ENCODE measurements at regions not wholly inside any gene's neighbourhood (a gene's known extent, or its start where the extent isn't known, plus 50 kb on each side); places are given as distances from the start of the nearest gene placed in this dataset.

GRCh38 chr11:31995032-31995431, 95.8 kb upstream of the RCN1 start:
- Mint-ChIP-seq H3K27ac (peak overlapping the region; percentile 93 to 96), H3K4me3 (peak overlapping the region; percentile 78 to 81)

DNA sequence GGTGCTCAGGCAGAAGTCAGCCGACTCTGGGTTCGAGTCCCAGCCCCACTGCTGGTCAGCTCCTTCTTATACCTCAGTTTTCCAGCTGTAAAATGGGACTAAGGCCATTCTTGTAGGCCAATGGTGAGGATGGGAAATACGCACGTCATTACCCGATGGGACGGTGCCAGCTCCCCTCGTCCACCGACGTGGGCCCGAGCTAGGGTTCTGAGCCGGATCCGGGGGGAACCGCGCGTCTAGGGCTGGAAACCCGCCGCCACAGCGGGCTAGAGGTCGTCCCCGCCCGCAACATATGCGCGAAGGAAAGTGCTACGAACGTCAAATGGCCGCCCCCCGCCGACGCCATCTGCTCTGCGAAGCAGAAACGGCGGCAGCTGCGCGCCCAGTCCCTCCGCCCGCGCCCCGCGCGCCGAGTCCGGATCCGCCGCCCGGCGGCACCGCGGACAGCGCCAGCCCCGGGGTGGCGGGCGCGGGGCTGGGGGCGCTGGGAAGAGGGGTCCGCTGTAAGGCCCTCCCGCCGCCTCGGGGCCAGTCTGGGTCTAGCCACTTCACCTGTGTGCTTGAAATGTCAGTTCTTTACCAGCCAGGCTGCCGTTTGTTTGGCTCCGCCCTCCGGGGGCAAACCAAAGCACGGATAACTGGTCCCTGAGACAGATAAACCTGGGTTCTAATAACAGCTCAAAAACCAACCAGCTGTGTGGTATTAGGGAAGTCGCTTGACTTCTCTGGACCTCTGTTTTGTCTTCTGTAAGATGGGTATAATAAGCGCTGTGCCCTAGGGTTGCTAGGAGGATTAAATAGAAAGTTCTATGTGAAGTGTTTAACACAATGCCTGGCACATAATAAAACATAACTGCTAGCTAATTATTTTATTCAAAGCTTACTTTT, 103.5 kb upstream of the RCN1 start:
- Mint-ChIP-seq H3K4me1 (ENCODE audit: low read depth in 2 of 2) (no peaks in the 10 kb centered on the region), H3K9me3 (no peaks in the 10 kb centered on the region), H3K27me3 (peaks cover 47 to 58% of the 10 kb centered on the region in 2 donors), H3K27ac (no peak overlapping the region), H3K36me3 (ENCODE audit: insufficient read depth) (no peaks in the 10 kb centered on the region), H3K4me3 (no peak overlapping the region)
- no peak for DNase-seq
- no peak for ATAC-seq (replicated peaks)

More at GRCh38 chr11:31995032-31995431, 95.8 kb upstream of the RCN1 start:
- Mint-ChIP-seq H3K9me3 (no peaks in the 10 kb centered on the region), H3K36me3 (ENCODE audit: insufficient read depth) (no peaks in the 10 kb centered on the region), H3K4me1 (ENCODE audit: low read depth in 2 of 2) (peaks cover 17 to 20% of the 10 kb centered on the region in 2 donors), H3K27me3 (peaks cover 10 to 17% of the 10 kb centered on the region in 2 donors)
- DNase-seq (peak in 1 of 3 experiments; percentile 3), ATAC-seq (replicated peaks) (peak; percentile 82)

GRCh38 chr11:31986201-31986889, 104.5 kb upstream of the RCN1 start:
- H3K36me3 Mint-ChIP-seq (ENCODE audit: insufficient read depth): no peaks in the 10 kb centered on the region
- peaks cover 47 to 58% of the 10 kb centered on the region in 2 donors for H3K27me3 Mint-ChIP-seq
- DNase-seq: no peak
- H3K27ac Mint-ChIP-seq: no peak overlapping the region
- no peak for ATAC-seq (replicated peaks)
- H3K4me3 Mint-ChIP-seq: no peak overlapping the region
- no peaks in the 10 kb centered on the region for H3K4me1 Mint-ChIP-seq (ENCODE audit: low read depth in 2 of 2)
- no peaks in the 10 kb centered on the region for H3K9me3 Mint-ChIP-seq

DNA sequence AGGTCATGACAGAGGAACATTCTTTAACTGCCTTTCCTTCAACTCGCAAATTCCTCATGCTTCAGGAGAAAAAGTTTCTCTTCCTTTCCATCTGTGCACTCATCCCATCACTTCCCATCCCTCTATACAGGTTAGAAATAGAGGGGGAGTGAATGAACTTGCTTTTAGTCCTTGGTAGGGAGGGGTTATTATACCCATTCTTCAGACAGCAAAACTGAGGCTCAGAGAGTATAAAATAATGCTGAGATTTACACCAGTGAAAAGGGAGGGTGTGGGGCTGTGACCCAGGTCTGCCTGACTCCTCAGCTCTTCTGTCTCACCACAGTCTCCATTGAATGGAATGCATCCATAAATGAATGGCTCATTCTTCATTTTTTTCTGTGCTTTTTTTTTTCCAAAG, 109.4 kb upstream of the RCN1 start:
- Mint-ChIP-seq H3K36me3 (ENCODE audit: insufficient read depth) (no peaks in the 10 kb centered on the region), H3K27ac (no peak overlapping the region), H3K27me3 (peaks cover 44 to 53% of the 10 kb centered on the region in 2 donors), H3K4me1 (ENCODE audit: low read depth in 2 of 2) (no peaks in the 10 kb centered on the region), H3K9me3 (peaks cover 0 to 3% of the 10 kb centered on the region in 2 donors), H3K4me3 (no peak overlapping the region)
- DNase-seq (no peak), ATAC-seq (replicated peaks) (no peak)

- H3K4me1 Mint-ChIP-seq (ENCODE audit: low read depth in 2 of 2): no peaks in the 10 kb centered on the region
- no peak for DNase-seq
- no peak overlapping the region for H3K27ac Mint-ChIP-seq
- peaks cover 0 to 3% of the 10 kb centered on the region in 2 donors for H3K9me3 Mint-ChIP-seq
- ATAC-seq (replicated peaks): no peak
- H3K27me3 Mint-ChIP-seq: peaks cover 43 to 59% of the 10 kb centered on the region in 2 donors
- H3K4me3 Mint-ChIP-seq: no peak overlapping the region
- no peaks in the 10 kb centered on the region for H3K36me3 Mint-ChIP-seq (ENCODE audit: insufficient read depth)
These were observed 113.5 kb upstream of the RCN1 start for GRCh38 chr11:31977343-31977742.

DNA sequence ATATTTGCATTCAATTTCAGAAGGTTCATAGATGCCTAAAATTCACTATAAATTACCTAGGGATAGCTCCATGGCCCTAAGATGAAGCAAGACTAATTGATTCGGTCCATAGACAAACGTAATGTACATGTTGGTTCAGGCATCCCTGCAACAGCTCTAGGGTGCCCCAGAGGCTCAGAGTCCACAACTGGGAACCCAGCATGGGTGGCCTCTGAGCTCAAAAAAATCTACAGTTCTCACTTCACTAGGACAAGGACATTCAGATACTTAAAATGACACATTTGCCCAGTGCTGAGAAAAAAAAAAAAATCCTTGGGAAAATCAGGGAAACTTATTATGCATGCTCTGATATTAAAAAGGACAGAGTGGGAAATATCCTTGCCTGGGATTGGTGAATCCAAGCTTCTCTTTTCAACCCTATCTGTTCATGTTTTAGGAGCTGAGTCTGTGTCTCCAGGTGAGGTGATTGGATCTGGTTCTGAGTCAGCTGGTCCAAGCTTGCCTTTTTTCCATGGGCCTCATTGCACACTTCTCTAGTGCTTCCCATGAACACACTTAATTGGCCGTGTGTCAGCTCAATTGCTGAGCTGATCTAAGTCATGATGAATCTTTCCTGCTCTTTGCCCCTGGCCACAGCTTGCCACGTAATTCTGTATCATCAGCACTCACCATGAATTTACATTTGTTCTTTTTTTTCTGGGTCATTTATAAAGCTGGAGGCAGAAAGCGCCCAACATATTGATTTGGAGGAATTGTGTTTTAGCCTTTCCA, 116.3 kb upstream of the RCN1 start:
- no peaks in the 10 kb centered on the region for H3K9me3 Mint-ChIP-seq
- DNase-seq (no peak), ATAC-seq (replicated peaks) (no peak)
- H3K27me3 Mint-ChIP-seq: peaks cover 40 to 74% of the 10 kb centered on the region in 2 donors
- no peak overlapping the region for H3K27ac Mint-ChIP-seq
- no peaks in the 10 kb centered on the region for H3K4me1 Mint-ChIP-seq (ENCODE audit: low read depth in 2 of 2)
- no peak overlapping the region for H3K4me3 Mint-ChIP-seq
- no peaks in the 10 kb centered on the region for H3K36me3 Mint-ChIP-seq (ENCODE audit: insufficient read depth)

- Mint-ChIP-seq H3K4me1 (ENCODE audit: low read depth in 2 of 2) (no peaks in the 10 kb centered on the region), H3K27me3 (peaks cover 47 to 76% of the 10 kb centered on the region in 2 donors), H3K36me3 (ENCODE audit: insufficient read depth) (no peaks in the 10 kb centered on the region), H3K9me3 (no peaks in the 10 kb centered on the region), H3K4me3 (no peak overlapping the region), H3K27ac (no peak overlapping the region)
- ATAC-seq (replicated peaks) (no peak), DNase-seq (no peak)
These were observed 117.7 kb upstream of the RCN1 start for GRCh38 chr11:31973172-31973571.

DNA sequence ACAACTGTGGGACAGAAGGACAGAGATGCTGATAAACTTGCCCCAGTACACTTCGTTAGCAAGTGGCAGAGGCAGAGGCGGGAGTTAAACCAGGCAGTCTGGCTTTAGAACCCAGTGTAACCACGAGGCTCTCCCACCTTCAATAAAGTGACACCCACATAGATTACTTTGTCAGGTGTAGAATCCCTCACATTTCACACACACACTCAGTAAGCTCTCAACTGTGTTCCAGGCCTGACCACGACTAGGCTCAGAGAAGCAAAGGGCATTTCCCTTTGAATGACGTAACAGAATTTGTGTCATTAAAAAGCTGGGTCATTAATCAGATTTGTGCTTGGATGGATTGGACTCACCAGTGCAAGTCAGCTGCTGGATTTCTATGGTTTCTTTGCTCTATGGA, 118.3 kb upstream of the RCN1 start:
- no peak for ATAC-seq (replicated peaks)
- no peaks in the 10 kb centered on the region for H3K4me1 Mint-ChIP-seq (ENCODE audit: low read depth in 2 of 2)
- no peak overlapping the region for H3K27ac Mint-ChIP-seq
- H3K4me3 Mint-ChIP-seq: no peak overlapping the region
- no peaks in the 10 kb centered on the region for H3K9me3 Mint-ChIP-seq
- peaks cover 47 to 76% of the 10 kb centered on the region in 2 donors for H3K27me3 Mint-ChIP-seq
- H3K36me3 Mint-ChIP-seq (ENCODE audit: insufficient read depth): no peaks in the 10 kb centered on the region
- no peak for DNase-seq

- Mint-ChIP-seq H3K36me3 (ENCODE audit: insufficient read depth) (no peaks in the 10 kb centered on the region), H3K4me1 (ENCODE audit: low read depth in 2 of 2) (no peaks in the 10 kb centered on the region), H3K27me3 (peaks cover 36 to 64% of the 10 kb centered on the region in 2 donors), H3K4me3 (no peak overlapping the region), H3K27ac (no peak overlapping the region), H3K9me3 (no peaks in the 10 kb centered on the region)
- ATAC-seq (replicated peaks) (no peak), DNase-seq (no peak)
These were observed 121.5 kb upstream of the RCN1 start for GRCh38 chr11:31969359-31969702.

- Mint-ChIP-seq H3K27me3 (peaks cover 33 to 58% of the 10 kb centered on the region in 2 donors), H3K9me3 (no peaks in the 10 kb centered on the region), H3K36me3 (ENCODE audit: insufficient read depth) (no peaks in the 10 kb centered on the region), H3K4me1 (ENCODE audit: low read depth in 2 of 2) (no peaks in the 10 kb centered on the region), H3K4me3 (no peak overlapping the region), H3K27ac (no peak overlapping the region)
- DNase-seq (no peak), ATAC-seq (replicated peaks) (no peak)
These were observed 122.2 kb upstream of the RCN1 start for GRCh38 chr11:31968461-31969358.

GRCh38 chr11:31967404-31968130, 123.3 kb upstream of the RCN1 start:
- DNase-seq (no peak), ATAC-seq (replicated peaks) (no peak)
- Mint-ChIP-seq H3K9me3 (no peaks in the 10 kb centered on the region), H3K27ac (no peak overlapping the region), H3K27me3 (peaks cover 30 to 48% of the 10 kb centered on the region in 2 donors), H3K36me3 (ENCODE audit: insufficient read depth) (no peaks in the 10 kb centered on the region), H3K4me1 (ENCODE audit: low read depth in 2 of 2) (no peaks in the 10 kb centered on the region), H3K4me3 (no peak overlapping the region)

DNA sequence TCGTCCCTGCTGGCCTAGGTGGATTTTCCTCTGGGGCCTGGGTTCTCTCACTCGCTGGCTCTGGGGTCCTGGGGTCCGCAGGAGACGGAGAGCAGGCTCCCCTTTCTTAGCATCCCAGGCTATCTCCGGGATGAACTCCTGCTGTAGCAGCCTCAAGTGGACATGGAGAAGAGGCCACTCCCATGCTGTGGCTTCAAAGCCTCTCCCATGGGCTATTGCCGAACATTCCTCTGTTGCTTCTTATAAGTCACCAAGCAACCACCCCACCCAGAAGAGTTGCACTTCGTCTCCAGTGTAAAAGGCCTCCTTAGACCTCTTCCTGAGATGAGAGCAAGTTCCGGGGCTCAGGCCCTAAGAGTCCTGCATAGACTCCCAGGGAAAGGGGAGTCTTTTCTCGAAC, 124.0 kb upstream of the RCN1 start:
- no peaks in the 10 kb centered on the region for H3K4me1 Mint-ChIP-seq (ENCODE audit: low read depth in 2 of 2)
- H3K27me3 Mint-ChIP-seq: peaks cover 30 to 42% of the 10 kb centered on the region in 2 donors
- H3K36me3 Mint-ChIP-seq (ENCODE audit: insufficient read depth): no peaks in the 10 kb centered on the region
- ATAC-seq (replicated peaks): no peak
- H3K9me3 Mint-ChIP-seq: no peaks in the 10 kb centered on the region
- no peak overlapping the region for H3K4me3 Mint-ChIP-seq
- no peak overlapping the region for H3K27ac Mint-ChIP-seq
- DNase-seq: no peak
